ENCODE measurements at regions not wholly inside any gene's neighbourhood (a gene's known extent, or its start where the extent isn't known, plus 50 kb on each side); places are given as distances from the start of the nearest gene placed in this dataset.

GRCh38 chr3:41095702-41096101 is 103.6 kb upstream of the CTNNB1 start:
- CTCF ChIA-PET = no interaction called here
- Mint-ChIP-seq H3K27me3 (ENCODE audit: unreplicated experiment) (peaks cover 9% of the 10 kb centered on the region), H3K9me3 (ENCODE audit: low read depth, unreplicated experiment) (no peaks in the 10 kb centered on the region), H3K36me3 (ENCODE audit: insufficient read depth, unreplicated experiment) (no peaks in the 10 kb centered on the region), H3K4me1 (ENCODE audit: low read depth, unreplicated experiment) (no peaks in the 10 kb centered on the region), H3K27ac (ENCODE audit: unreplicated experiment) (no peak overlapping the region), H3K4me3 (ENCODE audit: low read depth, unreplicated experiment) (no peak overlapping the region)
- TF ChIP-seq CTCF (IDR thresholded peaks at IDR 0.05; ENCODE audit: unreplicated experiment) = no peak
- BruUV-seq (replicated peaks) = no TSS peak
- DNase-seq = no peak
- intact Hi-C loops (cut with micrococcal nuclease; ENCODE audit: unreplicated experiment) = no loop called here

GRCh38 chr3:41097896-41098496 is 101.3 kb upstream of the CTNNB1 start:
- intact Hi-C loops (cut with micrococcal nuclease; ENCODE audit: unreplicated experiment) = no loop called here
- Mint-ChIP-seq H3K4me3 (ENCODE audit: low read depth, unreplicated experiment) (no peak overlapping the region), H3K36me3 (ENCODE audit: insufficient read depth, unreplicated experiment) (no peaks in the 10 kb centered on the region), H3K27me3 (ENCODE audit: unreplicated experiment) (peaks cover 9% of the 10 kb centered on the region), H3K9me3 (ENCODE audit: low read depth, unreplicated experiment) (no peaks in the 10 kb centered on the region), H3K27ac (ENCODE audit: unreplicated experiment) (no peak overlapping the region), H3K4me1 (ENCODE audit: low read depth, unreplicated experiment) (no peaks in the 10 kb centered on the region)
- no peak for DNase-seq
- no TSS peak for BruUV-seq (replicated peaks)
- TF ChIP-seq CTCF (IDR thresholded peaks at IDR 0.05; ENCODE audit: unreplicated experiment) = no peak
- CTCF ChIA-PET = no interaction called here

GRCh38 chr3:41101231-41101630 is 98.1 kb upstream of the CTNNB1 start:
- Mint-ChIP-seq H3K27ac (ENCODE audit: unreplicated experiment) (no peak overlapping the region), H3K4me1 (ENCODE audit: low read depth, unreplicated experiment) (no peaks in the 10 kb centered on the region), H3K36me3 (ENCODE audit: insufficient read depth, unreplicated experiment) (no peaks in the 10 kb centered on the region), H3K27me3 (ENCODE audit: unreplicated experiment) (peaks cover 9% of the 10 kb centered on the region), H3K9me3 (ENCODE audit: low read depth, unreplicated experiment) (no peaks in the 10 kb centered on the region), H3K4me3 (ENCODE audit: low read depth, unreplicated experiment) (no peak overlapping the region)
- TF ChIP-seq CTCF (IDR thresholded peaks at IDR 0.05; ENCODE audit: unreplicated experiment) = no peak
- DNase-seq = no peak
- intact Hi-C loops (cut with micrococcal nuclease; ENCODE audit: unreplicated experiment) = no loop called here
- no TSS peak for BruUV-seq (replicated peaks)
- CTCF ChIA-PET = no interaction called here

- BruUV-seq (replicated peaks) = no TSS peak
- Mint-ChIP-seq H3K27me3 (ENCODE audit: unreplicated experiment) (peaks cover 9% of the 10 kb centered on the region), H3K9me3 (ENCODE audit: low read depth, unreplicated experiment) (no peaks in the 10 kb centered on the region), H3K27ac (ENCODE audit: unreplicated experiment) (no peak overlapping the region), H3K4me3 (ENCODE audit: low read depth, unreplicated experiment) (no peak overlapping the region), H3K4me1 (ENCODE audit: low read depth, unreplicated experiment) (no peaks in the 10 kb centered on the region), H3K36me3 (ENCODE audit: insufficient read depth, unreplicated experiment) (no peaks in the 10 kb centered on the region)
- DNase-seq = no peak
- no peak for TF ChIP-seq CTCF (IDR thresholded peaks at IDR 0.05; ENCODE audit: unreplicated experiment)
- intact Hi-C loops (cut with micrococcal nuclease; ENCODE audit: unreplicated experiment) = no loop called here
- CTCF ChIA-PET = no interaction called here
Observed at GRCh38 chr3:41102053-41102556, 97.2 kb upstream of the CTNNB1 start.

All from Calu3 (cell line).